Fibroblast of pulmonary artery (primary cell): ENCODE measurements at regions not wholly inside any gene's neighbourhood (a gene's known extent, or its start where the extent isn't known, plus 50 kb on each side); places are given as distances from the start of the nearest gene placed in this dataset.
A peak's percentile ranks its signal among the peaks of the same experiment; 100 is the strongest.
"Not testable (repeated sequence)": the region's sequence is repeated elsewhere in the genome, so short reads cannot be mapped to it uniquely, and the experiment has no call there.

ENCODE experiments used
- DNase-seq: peaks from one replicate; pipeline ENCODE4 v3.0.0-alpha.2; 2010; ENCODE audit warnings: low read depth
- H3K4me3 ChIP-seq: replicated peaks from 2 replicates; pipeline ENCODE4 v1.5.1; 2011; ENCODE audit warnings: low read depth, mild to moderate bottlenecking, control low read depth, low read length, moderate library complexity
- TF ChIP-seq, protein P1 (sequence below): IDR thresholded peaks from 2 replicates; pipeline ENCODE4 v1.5.1; 2011; ENCODE audit warnings: mild to moderate bottlenecking, control low read depth, low read length, inconsistent platforms; ENCODE audit errors: missing control alignments

DNA sequence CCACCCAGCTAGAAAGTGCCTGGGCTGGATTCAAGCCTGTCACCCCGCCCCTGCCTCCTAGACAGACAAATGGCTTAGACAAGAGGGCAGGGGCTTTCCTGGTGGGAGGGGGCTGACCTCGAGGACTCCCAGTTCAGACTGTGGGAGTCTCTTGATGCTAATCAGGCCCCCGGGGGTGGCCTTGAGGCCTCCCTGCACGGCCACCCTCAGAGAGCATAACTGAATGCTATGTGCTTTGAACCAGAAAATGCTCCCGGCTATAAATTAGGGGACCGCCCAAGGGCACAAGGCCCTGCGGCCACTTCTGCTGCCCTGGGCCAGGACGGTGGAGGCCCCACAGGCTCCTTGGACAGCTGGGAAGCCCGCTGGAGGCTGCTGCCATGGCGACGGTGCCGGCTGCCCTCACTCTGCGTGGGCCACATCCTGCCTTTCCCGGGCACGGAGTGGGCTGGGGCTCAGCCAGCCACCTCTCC, 111.0 kb upstream of the NCOR2 start:
- no peak overlapping the region for H3K4me3 ChIP-seq
- DNase-seq = no peak
- TF ChIP-seq, protein P1, sequence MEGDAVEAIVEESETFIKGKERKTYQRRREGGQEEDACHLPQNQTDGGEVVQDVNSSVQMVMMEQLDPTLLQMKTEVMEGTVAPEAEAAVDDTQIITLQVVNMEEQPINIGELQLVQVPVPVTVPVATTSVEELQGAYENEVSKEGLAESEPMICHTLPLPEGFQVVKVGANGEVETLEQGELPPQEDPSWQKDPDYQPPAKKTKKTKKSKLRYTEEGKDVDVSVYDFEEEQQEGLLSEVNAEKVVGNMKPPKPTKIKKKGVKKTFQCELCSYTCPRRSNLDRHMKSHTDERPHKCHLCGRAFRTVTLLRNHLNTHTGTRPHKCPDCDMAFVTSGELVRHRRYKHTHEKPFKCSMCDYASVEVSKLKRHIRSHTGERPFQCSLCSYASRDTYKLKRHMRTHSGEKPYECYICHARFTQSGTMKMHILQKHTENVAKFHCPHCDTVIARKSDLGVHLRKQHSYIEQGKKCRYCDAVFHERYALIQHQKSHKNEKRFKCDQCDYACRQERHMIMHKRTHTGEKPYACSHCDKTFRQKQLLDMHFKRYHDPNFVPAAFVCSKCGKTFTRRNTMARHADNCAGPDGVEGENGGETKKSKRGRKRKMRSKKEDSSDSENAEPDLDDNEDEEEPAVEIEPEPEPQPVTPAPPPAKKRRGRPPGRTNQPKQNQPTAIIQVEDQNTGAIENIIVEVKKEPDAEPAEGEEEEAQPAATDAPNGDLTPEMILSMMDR = no peak

DNA sequence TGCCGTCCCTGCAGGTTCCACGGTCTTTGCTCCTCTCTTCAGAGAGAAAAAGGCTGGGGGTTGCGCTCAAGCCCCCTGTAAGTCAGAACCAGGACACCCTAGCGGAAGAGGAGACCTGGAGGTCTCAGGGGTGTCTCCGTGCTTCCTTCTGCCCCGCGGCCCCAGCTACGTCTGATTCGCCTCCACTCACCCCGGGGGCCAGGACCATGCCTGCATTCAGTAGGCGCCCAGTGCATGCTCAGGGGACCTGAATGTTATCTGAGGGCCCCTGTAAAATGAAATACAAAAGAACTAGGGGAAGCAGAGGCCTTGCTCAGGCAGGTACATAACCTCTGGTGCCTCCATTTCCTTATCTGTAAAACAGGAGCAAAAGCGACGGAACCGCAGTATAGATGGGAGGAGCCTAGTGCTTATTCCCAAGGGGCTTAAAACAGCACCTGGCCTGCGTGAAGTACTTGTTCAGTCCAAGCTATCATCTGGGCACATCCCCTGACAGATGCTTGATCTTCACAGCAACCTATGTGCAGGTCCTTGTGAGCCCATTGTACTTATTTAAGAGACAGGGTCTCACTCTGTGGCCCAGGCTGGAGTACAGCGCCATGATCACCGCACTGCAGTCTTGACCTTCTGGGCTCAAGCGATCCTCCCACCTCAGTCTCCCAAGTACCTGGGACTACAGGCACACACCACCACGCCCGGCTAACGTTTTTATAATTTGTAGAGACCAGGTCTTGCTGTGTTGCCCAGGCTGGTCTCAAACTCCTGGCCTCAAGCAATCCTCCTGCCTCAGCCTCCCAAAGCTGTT, 110.3 kb upstream of the NCOR2 start:
- TF ChIP-seq, protein P1 = no peak
- DNase-seq = no peak
- H3K4me3 ChIP-seq = no peak overlapping the region

DNA sequence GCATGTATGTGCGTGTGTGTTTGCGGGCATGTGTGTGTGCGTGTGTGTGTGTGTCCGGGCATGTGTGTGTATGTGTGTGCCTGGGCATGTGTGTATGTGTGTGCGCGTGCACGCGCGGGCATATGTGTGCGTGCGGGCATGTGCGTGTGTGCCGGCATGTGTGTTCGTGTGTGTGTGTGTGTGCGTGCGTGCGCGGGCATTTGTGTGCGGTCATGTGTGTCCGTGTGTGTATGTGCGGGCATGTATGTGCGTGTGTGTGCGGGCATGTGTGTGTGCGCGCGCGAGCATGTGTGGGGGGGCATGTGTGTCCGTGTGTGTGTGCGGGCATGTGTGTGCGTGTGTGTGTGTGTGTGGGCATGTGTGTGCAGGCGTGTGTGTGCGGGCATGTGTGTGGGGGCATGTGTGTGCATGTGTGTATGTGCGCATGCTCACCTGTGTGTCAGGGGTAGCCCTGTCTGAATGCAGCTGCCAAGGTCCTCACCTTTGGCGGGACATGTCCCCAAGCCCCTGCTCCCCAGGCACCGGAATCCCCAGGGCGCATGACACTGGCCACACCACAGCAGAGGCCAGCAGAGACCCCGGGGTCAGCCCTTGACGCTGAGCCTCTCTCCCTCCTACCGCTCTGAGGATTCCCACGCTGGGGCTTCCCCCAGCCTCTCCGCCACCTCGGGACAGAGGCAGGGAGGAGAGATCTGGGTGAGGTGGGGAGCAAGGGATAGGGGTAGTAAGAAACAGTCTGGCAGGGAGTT, 109.5 kb upstream of the NCOR2 start:
- TF ChIP-seq, protein P1 = no peak
- no peak overlapping the region for H3K4me3 ChIP-seq
- DNase-seq = no peak

DNA sequence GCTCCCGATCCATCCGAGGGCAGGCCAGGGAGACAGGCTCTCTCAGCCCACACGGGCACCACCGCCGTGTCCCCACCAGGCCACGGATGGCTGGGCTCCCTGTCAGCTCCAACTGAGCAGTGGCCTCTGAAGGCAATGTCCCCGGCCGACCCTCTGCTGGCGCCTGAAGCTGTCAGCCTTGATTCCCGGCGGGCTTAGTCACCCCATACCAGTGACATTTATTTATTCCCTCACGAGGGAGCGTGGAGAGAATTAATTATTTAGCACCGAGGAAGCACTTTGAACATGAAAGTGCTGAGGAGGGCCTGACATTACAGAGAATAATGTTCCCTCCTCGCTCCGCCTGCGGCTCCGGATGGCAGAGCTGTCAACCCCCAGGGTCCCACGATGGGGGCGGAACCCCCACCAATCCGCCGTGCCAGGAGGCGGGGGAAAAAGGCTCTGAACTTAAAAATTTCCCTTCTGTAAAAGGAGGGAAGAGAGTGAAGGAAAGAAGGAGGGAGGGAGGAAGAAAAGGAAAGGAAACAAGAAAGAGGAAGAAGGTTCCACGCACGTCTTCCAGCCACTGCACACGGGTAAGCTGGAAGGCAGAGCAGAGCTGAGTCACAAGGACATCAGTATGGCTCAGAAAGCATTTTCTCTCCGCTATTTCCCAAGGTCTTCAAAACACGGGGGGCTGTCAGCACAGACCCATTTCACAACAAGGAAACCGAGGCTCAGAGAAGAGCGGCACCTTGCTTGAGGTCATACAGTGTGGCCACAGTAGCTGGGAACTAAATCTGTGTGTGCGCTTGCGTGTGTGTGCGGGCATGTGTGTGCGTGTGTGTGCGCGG, 108.7 kb upstream of the NCOR2 start:
- TF ChIP-seq, protein P1 = no peak
- peak; percentile 57 for DNase-seq
- no peak overlapping the region for H3K4me3 ChIP-seq

DNA sequence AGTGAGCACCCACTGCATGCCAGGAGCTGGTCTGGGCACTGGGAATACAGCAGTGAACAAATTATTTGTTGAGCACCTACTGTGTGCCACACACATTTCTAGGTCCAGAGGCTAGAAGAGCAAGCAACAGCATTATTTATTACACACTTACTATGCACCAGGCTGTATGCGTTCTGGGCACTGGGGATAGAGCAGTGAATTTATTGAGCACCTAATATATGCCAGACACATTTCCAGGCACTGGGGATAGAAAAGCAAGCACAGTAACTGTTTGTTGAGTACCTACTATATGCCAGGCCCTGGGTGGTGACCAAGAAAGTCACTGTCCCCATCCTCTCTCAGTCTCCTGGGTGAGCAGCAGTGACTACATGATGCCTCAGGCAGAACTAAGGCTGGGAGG, 107.5 kb upstream of the NCOR2 start:
- H3K4me3 ChIP-seq = no peak overlapping the region
- TF ChIP-seq, protein P1 = no peak
- DNase-seq = no peak

DNA sequence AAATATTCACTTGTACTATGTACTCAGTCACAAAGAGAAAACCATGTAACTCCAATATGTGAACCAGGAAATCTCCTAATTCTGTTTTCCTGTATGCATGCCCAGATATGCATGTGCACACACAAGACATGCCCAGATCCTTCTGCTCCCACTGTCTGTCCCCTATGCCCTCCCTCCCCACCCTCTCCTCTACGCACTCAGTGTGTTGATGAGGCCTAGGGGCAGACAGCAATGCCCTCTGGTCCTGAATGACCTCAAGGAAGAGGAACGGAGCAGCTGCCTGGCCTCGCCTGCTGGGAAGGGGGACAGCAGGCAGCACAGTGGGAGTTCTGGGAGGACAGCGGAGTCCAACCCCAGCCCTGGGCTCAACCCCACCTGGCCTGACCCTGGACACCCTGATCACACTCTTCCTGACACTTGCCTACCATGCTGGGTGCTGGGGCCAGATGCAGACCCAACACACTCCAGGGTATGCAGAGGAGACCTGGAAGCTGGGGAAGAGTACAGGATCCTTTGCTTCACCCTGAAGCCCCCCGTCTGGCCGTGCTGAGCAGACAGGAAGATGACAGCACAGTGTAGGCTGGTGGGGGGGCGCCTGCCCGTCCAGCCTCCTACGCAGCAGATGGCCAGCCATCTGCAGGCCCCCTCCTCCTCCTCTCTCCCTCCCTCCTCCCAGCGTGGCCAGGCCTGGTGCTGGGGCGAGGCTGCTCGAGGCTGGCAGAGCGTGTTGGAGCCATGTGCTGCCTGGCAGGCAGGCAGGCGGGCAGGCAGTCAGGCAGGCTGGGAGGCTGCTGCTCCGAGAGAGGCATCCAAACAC, 106.6 kb upstream of the NCOR2 start:
- TF ChIP-seq, protein P1 = no peak
- no peak for DNase-seq
- H3K4me3 ChIP-seq = no peak overlapping the region

DNA sequence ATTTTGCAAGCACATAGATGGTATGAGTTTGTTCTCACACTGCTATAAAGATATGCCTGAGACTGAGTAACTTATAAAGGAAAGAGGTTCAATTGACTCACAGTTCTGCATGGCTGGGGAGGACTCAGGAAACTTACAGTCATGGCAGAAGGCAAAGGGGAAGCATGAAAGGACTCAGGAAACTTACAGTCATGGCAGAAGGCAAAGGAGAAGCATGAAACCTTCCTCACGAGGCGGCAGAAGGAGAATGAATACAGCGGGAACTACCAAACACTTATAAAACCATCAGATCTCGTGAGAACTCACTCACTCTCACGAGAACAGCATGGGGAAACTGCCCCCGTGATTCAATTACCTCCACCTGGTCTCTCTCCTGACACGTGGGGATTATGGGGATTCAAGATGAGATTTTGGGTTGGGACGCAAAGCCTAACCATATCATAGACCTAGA, 101.9 kb upstream of the NCOR2 start:
- not testable (repeated sequence) for H3K4me3 ChIP-seq, DNase-seq
